Cerebellar nuclear complex (tissue), 1 donor: ENCODE measurements at regions not wholly inside any gene's neighbourhood (a gene's known extent, or its start where the extent isn't known, plus 50 kb on each side); places are given as distances from the start of the nearest gene placed in this dataset.

Source experiments
- DNase-seq, 2 experiments: peaks; one replicate each; lab custom pipeline; 2025; lab: John Stamatoyannopoulos, UW

GRCh38 chr2:239518286-239519088, 117.7 kb upstream of the HDAC4 start:
- no peak for DNase-seq

- DNase-seq: no peak
Observed at GRCh38 chr2:239517686-239518085, 116.9 kb upstream of the HDAC4 start.

GRCh38 chr2:239516954-239517305, 116.1 kb upstream of the HDAC4 start:
- no peak for DNase-seq

GRCh38 chr2:239516286-239516953, 115.6 kb upstream of the HDAC4 start:
- DNase-seq: no peak

- DNase-seq: no peak
Observed at GRCh38 chr2:239514754-239515530, 114.1 kb upstream of the HDAC4 start.

GRCh38 chr2:239512054-239512453, 111.2 kb upstream of the HDAC4 start:
- no peak for DNase-seq

- DNase-seq: no peak
Observed at GRCh38 chr2:239509373-239510143, 108.7 kb upstream of the HDAC4 start.

- DNase-seq: no peak
Observed at GRCh38 chr2:239508261-239508660, 107.4 kb upstream of the HDAC4 start.

GRCh38 chr2:239507576-239508258, 106.9 kb upstream of the HDAC4 start:
- no peak for DNase-seq

GRCh38 chr2:239506961-239507360, 106.1 kb upstream of the HDAC4 start:
- DNase-seq: no peak

GRCh38 chr2:239506101-239506857, 105.5 kb upstream of the HDAC4 start:
- no peak for DNase-seq

GRCh38 chr2:239504643-239505235, 103.9 kb upstream of the HDAC4 start:
- no peak for DNase-seq

- DNase-seq: no peak
Observed at GRCh38 chr2:239502430-239503186, 101.8 kb upstream of the HDAC4 start.

- no peak for DNase-seq
Observed at GRCh38 chr2:239500574-239501550, 100.0 kb upstream of the HDAC4 start.

- DNase-seq: no peak
Observed at GRCh38 chr2:239499726-239500573, 99.1 kb upstream of the HDAC4 start.

GRCh38 chr2:239498981-239499634, 98.3 kb upstream of the HDAC4 start:
- DNase-seq: no peak

- no peak for DNase-seq
Observed at GRCh38 chr2:239498576-239498975, 97.8 kb upstream of the HDAC4 start.
